ENCODE measurements at regions not wholly inside any gene's neighbourhood (a gene's known extent, or its start where the extent isn't known, plus 50 kb on each side); places are given as distances from the start of the nearest gene placed in this dataset.

- no peak overlapping the region for H2BK120ac ChIP-seq (ENCODE audit: low read depth, low read length)
- H3K4me2 ChIP-seq (ENCODE audit: low read depth, low read length): no peak overlapping the region
- no peaks in the 10 kb centered on the region for H4K20me1 ChIP-seq (ENCODE audit: insufficient read depth, low read length)
- H2AFZ ChIP-seq (replicated peaks; ENCODE audit: low read length, poor library complexity): no peak overlapping the region
- no CpG with 5 or more reads among the region's 4 CpGs for WGBS, 2 experiments (ENCODE audit: extremely low coverage in 2 of 2, insufficient read length in 1 of 2)
- no peak overlapping the region for H3K27ac ChIP-seq (ENCODE audit: insufficient read depth, low read length)
- H3K4me3 ChIP-seq (ENCODE audit: insufficient read depth, low read depth, low read length): no peak overlapping the region
- H2BK15ac ChIP-seq (ENCODE audit: low read depth, low read length): no peak overlapping the region
- H3K9ac ChIP-seq (ENCODE audit: low read depth, low read length): no peak overlapping the region
- intact Hi-C loops (cut with micrococcal nuclease) (no loop called here), dilution Hi-C loops (cut with HindIII; ENCODE audit: low sequenced_read_pairs, unreplicated experiment) (no loop called here), in situ Hi-C loops (cut with MboI; ENCODE audit: low sequenced_read_pairs) (no loop called here)
- BruUV-seq (replicated peaks): no TSS peak
- H3K4me1 ChIP-seq (ENCODE audit: control insufficient read depth, insufficient read depth, low read length): no peaks in the 10 kb centered on the region
- no peak overlapping the region for H4K8ac ChIP-seq (ENCODE audit: low read depth in 2 of 2, low read length in 2 of 2)
- POLR2A ChIA-PET (ENCODE audit: unreplicated experiment): no interaction called here
- H3K9me3 ChIP-seq (ENCODE audit: control insufficient read depth, insufficient read depth, low read length): peaks cover 5% of the 10 kb centered on the region
- no peak overlapping the region for H2BK5ac ChIP-seq (ENCODE audit: low read depth, low read length, poor library complexity, severe bottlenecking)
- H2BK20ac ChIP-seq (ENCODE audit: low read depth, low read length): no peak overlapping the region
- H2AK9ac ChIP-seq (replicated peaks; ENCODE audit: low read depth, low read length, poor library complexity): no peak overlapping the region
- TF ChIP-seq MXI1 (IDR thresholded peaks at IDR 0.05; ENCODE audit: borderline replicate concordance, low read depth, low read length) (no peak), USF2 (IDR thresholded peaks at IDR 0.05; ENCODE audit: low read depth, low read length) (no peak), POLR2A (IDR thresholded peaks at IDR 0.05; ENCODE audit: low read depth, low read length) (no peak), MAFK (IDR thresholded peaks at IDR 0.05; ENCODE audit: low read depth, low read length) (no peak), RAD21 (IDR thresholded peaks at IDR 0.05; ENCODE audit: low read length) (no peak), MAZ (IDR thresholded peaks at IDR 0.05; ENCODE audit: borderline replicate concordance, low read depth, low read length) (no peak), ELK1 (IDR thresholded peaks at IDR 0.05; ENCODE audit: borderline replicate concordance, low read depth, low read length) (no peak), RFX5 (IDR thresholded peaks at IDR 0.05; ENCODE audit: low read depth, low read length) (no peak), RCOR1 (IDR thresholded peaks at IDR 0.05; ENCODE audit: insufficient replicate concordance, low read length) (no peak), BHLHE40 (IDR thresholded peaks at IDR 0.05; ENCODE audit: low read depth, low read length) (no peak), FOS (IDR thresholded peaks at IDR 0.05; ENCODE audit: low read depth, low read length) (no peak), NFE2L2 (IDR thresholded peaks at IDR 0.05; ENCODE audit: low read depth, low read length) (no peak), CHD1 (IDR thresholded peaks at IDR 0.05; ENCODE audit: low read depth, low read length) (no peak), CTCF (conservative IDR thresholded peaks at IDR 0.05; ENCODE audit: low read depth, low read length) (no peak), CEBPB (IDR thresholded peaks at IDR 0.05; ENCODE audit: low read depth, low read length) (no peak), SMC3 (IDR thresholded peaks at IDR 0.05; ENCODE audit: low read depth, low read length) (no peak)
- no peaks in the 10 kb centered on the region for H3K9me1 ChIP-seq (ENCODE audit: insufficient read depth, low read length)
- CTCF ChIA-PET: no interaction called here
- H3K18ac ChIP-seq (ENCODE audit: low read depth, low read length): no peak overlapping the region
- no peak overlapping the region for H3K23ac ChIP-seq (ENCODE audit: low read depth, low read length)
- H4K5ac ChIP-seq (ENCODE audit: low read depth, low read length): no peak overlapping the region
- no peaks in the 10 kb centered on the region for H3K79me1 ChIP-seq (ENCODE audit: low read depth in 1 of 2, low read length in 2 of 2)
- H3K36me3 ChIP-seq (ENCODE audit: control insufficient read depth, insufficient read depth, low read length): no peaks in the 10 kb centered on the region
- H3K27me3 ChIP-seq (ENCODE audit: control insufficient read depth, insufficient read depth, low read length): no peaks in the 10 kb centered on the region
- H3K14ac ChIP-seq (replicated peaks; ENCODE audit: low read depth, low read length): no peak overlapping the region
- no peak overlapping the region for H3K4ac ChIP-seq (ENCODE audit: low read depth, low read length)
- no peak for ATAC-seq (ENCODE audit: low read depth)
- no peak overlapping the region for H3K56ac ChIP-seq (ENCODE audit: extremely low read depth, insufficient read depth, low read length)
- no peak overlapping the region for H4K91ac ChIP-seq (ENCODE audit: insufficient read depth, low read depth, low read length)
- H2AK5ac ChIP-seq (ENCODE audit: low read depth, low read length): no peak overlapping the region
- DNase-seq: no peak
Observed at GRCh38 chr7:20862554-20862953, 75.9 kb upstream of the SP8 start.
